Tibial nerve (tissue), 4 donors: ENCODE measurements at regions not wholly inside any gene's neighbourhood (a gene's known extent, or its start where the extent isn't known, plus 50 kb on each side); places are given as distances from the start of the nearest gene placed in this dataset.

Experiments
- EP300 ChIP-seq, 2 donors: sonication (generic); formaldehyde crosslinking; IDR thresholded peaks; one replicate each; pipeline ENCODE4 v1.6.1; 2017; ENCODE audit warnings: antibody characterized with exemption in 2 of 2, mild to moderate bottlenecking in 1 of 2
- POLR2A ChIP-seq, 2 donors: fragments of 450-650 bp; IDR thresholded peaks; one replicate each; pipeline ENCODE4 v1.6.1; 2017; ENCODE audit warnings: antibody characterized with exemption in 2 of 2, mild to moderate bottlenecking in 2 of 2, moderate library complexity in 2 of 2
- TF ChIP-seq, protein P1 (sequence below), 5 experiments: fragments of 200-600 bp in 3 of 5; fragments of 450-650 bp in 2 of 5; sonication (generic) in 3 of 5; IDR thresholded peaks; one replicate each; pipeline ENCODE4 v1.5.1; 2016 to 2019; ENCODE audit warnings: antibody characterized with exemption in 5 of 5, mild to moderate bottlenecking in 3 of 5, moderate library complexity in 2 of 5

DNA sequence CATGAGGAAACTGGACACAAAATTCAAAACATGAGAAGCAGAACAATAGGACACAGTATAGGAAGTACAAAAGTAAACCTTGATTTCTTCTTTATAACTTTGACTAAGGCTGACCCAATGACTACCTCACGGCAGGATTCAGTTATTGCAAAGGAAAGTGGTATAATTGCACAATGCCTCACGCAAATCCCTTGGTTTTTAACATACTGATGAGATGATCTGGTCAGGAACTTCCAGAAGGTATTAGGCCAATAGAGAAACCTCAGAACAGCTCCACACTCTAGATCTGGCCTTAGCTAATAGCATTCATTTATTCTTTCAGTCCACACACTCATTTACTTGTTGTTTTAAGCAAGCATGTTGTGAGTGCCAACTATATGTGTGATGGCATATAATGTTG is 1526.9 kb upstream of the ACVR2A start:
- TF ChIP-seq, protein P1, sequence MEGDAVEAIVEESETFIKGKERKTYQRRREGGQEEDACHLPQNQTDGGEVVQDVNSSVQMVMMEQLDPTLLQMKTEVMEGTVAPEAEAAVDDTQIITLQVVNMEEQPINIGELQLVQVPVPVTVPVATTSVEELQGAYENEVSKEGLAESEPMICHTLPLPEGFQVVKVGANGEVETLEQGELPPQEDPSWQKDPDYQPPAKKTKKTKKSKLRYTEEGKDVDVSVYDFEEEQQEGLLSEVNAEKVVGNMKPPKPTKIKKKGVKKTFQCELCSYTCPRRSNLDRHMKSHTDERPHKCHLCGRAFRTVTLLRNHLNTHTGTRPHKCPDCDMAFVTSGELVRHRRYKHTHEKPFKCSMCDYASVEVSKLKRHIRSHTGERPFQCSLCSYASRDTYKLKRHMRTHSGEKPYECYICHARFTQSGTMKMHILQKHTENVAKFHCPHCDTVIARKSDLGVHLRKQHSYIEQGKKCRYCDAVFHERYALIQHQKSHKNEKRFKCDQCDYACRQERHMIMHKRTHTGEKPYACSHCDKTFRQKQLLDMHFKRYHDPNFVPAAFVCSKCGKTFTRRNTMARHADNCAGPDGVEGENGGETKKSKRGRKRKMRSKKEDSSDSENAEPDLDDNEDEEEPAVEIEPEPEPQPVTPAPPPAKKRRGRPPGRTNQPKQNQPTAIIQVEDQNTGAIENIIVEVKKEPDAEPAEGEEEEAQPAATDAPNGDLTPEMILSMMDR (IDR thresholded peaks at IDR 0.05) = no peak
- TF ChIP-seq POLR2A (IDR thresholded peaks at IDR 0.05) (no peak), EP300 (IDR thresholded peaks at IDR 0.05) (no peak)
